ENCODE measurements at regions not wholly inside any gene's neighbourhood (a gene's known extent, or its start where the extent isn't known, plus 50 kb on each side); places are given as distances from the start of the nearest gene placed in this dataset.
A peak's percentile ranks its signal among the peaks of the same experiment; 100 is the strongest.

DNA sequence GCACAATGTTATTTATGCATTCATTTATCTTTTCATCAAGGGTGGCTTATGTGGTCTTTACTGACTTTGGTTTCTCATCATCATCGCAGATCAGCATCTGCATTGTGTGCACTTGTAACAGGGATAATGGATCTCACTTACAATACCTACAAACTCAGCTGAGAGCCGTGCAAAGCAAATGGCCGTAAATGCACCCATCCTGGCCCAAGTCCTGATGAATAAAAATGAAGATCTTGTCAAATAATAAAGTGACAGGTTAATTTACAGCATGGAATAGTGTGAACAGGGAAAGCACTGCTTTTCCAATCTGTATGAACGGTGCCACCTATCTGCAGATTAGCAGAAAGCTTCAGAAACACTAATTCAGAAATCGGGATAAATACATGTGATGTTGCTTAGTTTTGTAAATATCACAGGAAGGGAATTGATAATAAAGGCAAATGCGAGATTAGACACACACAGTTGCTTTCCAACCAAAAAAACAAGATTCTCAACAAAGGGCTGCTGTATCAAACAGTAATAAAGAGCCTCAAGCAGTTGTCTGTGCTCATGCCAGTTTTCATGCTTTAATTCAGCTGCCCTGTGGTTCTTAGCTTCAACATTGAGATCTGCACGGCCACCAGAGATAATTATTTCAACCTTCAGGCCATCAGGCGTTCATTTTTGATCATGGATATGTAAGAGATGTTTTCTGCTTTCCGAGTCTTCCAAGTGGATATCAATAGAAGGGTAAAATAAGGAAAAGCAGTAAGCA, 153.4 kb upstream of the POU5F2 start:
- Histone ChIP-seq H3K27me3 (ENCODE audit: control insufficient read depth in 1 of 2, insufficient read depth in 2 of 2, low read length in 2 of 2) (no peaks in the 10 kb centered on the region), H4K20me1 (ENCODE audit: insufficient read depth, low read length) (no peaks in the 10 kb centered on the region), H3K4me2 (ENCODE audit: low read depth, low read length) (no peak overlapping the region), H3K9ac (ENCODE audit: insufficient read depth, low read depth, low read length) (no peak overlapping the region), H3K4me3 (replicated peaks in 1 of 3; ENCODE audit: insufficient read depth in 1 of 3, low read depth in 2 of 3, low read length in 3 of 3) (no peak overlapping the region), H3K9me3 (ENCODE audit: low read length) (no peaks in the 10 kb centered on the region), H2AFZ (ENCODE audit: low read length) (no peak overlapping the region), H3K79me2 (ENCODE audit: insufficient read depth, low read length) (no peaks in the 10 kb centered on the region), H3K27ac (ENCODE audit: extremely low read length, insufficient read depth, low read length) (no peak overlapping the region), H3K36me3 (replicated peaks in 1 of 2; ENCODE audit: control insufficient read depth in 1 of 2, insufficient read depth in 2 of 2, low read length in 2 of 2) (no peaks in the 10 kb centered on the region), H3K4me1 (ENCODE audit: insufficient read depth, low read length) (peaks cover 17% of the 10 kb centered on the region)
- 56% methylated on average over 9 of the region's 9 CpGs for WGBS (ENCODE audit: low lambda C conversion rate)
- ATAC-seq (0 out of 3 replicates have a peak, but pooled peaks have one; percentile 39), DNase-seq (ENCODE audit: low spot score) (no peak), FAIRE-seq (peak; percentile 36)
- ChIA-PET CTCF (ENCODE audit: low intra/inter-chr PET ratio, low total read pairs) (no interaction called here), POLR2A (no interaction called here)
- intact Hi-C loops (cut with micrococcal nuclease; ENCODE audit: unreplicated experiment) (no loop called here), in situ Hi-C loops (cut with HindIII; ENCODE audit: extremely low pct_ligation_motif_present, low pct_unique_long_range_greater_than_20kb) (no loop called here)
- TF ChIP-seq, protein P1, sequence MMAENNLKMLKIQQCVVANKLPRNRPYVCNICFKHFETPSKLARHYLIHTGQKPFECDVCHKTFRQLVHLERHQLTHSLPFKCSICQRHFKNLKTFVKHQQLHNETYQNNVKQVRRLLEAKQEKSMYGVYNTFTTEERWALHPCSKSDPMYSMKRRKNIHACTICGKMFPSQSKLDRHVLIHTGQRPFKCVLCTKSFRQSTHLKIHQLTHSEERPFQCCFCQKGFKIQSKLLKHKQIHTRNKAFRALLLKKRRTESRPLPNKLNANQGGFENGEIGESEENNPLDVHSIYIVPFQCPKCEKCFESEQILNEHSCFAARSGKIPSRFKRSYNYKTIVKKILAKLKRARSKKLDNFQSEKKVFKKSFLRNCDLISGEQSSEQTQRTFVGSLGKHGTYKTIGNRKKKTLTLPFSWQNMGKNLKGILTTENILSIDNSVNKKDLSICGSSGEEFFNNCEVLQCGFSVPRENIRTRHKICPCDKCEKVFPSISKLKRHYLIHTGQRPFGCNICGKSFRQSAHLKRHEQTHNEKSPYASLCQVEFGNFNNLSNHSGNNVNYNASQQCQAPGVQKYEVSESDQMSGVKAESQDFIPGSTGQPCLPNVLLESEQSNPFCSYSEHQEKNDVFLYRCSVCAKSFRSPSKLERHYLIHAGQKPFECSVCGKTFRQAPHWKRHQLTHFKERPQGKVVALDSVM (CRISPR knock-in tag; IDR thresholded peaks at IDR 0.05): no peak
- no peak for TF ChIP-seq ZFYVE20 (CRISPR knock-in tag; IDR thresholded peaks at IDR 0.05; ENCODE audit: borderline replicate concordance, low read depth)
- TF ChIP-seq STAG1 (CRISPR knock-in tag; IDR thresholded peaks at IDR 0.05): peak; percentile 49
- TF ChIP-seq ZFP90 (CRISPR knock-in tag; IDR thresholded peaks at IDR 0.05; ENCODE audit: borderline replicate concordance): no peak
- TF ChIP-seq, protein P2, sequence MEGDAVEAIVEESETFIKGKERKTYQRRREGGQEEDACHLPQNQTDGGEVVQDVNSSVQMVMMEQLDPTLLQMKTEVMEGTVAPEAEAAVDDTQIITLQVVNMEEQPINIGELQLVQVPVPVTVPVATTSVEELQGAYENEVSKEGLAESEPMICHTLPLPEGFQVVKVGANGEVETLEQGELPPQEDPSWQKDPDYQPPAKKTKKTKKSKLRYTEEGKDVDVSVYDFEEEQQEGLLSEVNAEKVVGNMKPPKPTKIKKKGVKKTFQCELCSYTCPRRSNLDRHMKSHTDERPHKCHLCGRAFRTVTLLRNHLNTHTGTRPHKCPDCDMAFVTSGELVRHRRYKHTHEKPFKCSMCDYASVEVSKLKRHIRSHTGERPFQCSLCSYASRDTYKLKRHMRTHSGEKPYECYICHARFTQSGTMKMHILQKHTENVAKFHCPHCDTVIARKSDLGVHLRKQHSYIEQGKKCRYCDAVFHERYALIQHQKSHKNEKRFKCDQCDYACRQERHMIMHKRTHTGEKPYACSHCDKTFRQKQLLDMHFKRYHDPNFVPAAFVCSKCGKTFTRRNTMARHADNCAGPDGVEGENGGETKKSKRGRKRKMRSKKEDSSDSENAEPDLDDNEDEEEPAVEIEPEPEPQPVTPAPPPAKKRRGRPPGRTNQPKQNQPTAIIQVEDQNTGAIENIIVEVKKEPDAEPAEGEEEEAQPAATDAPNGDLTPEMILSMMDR (CRISPR knock-in tag; IDR thresholded peaks at IDR 0.05): peak; percentile 58
- BruUV-seq (replicated peaks): no TSS peak

Data from HepG2 (cell line).